ENCODE measurements at regions not wholly inside any gene's neighbourhood (a gene's known extent, or its start where the extent isn't known, plus 50 kb on each side); places are given as distances from the start of the nearest gene placed in this dataset.

DNA sequence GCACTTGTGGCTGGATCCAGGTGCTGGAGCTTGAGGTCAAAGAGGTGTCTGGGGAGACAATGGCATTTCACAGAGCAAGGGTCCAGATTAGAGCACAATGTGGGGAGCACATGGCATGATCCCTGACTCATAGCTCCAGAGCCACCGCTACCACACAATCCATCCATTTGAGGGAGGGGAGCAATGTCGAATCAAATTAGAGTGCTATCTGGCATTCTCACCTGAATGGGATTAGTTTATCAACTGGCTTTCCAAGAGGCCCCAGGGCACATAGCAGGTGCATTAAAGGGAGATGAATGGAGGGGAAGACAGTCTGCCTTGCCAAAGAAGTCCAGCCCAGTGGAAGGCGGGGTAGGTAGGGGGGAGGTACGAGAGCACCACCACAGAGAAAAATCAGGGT lies 194.4 kb upstream of the GPR12 start:
- TF ChIP-seq CTCF (IDR thresholded peaks at IDR 0.05) = no peak
- no peak for TF ChIP-seq POLR2A (IDR thresholded peaks at IDR 0.05)

Data from adrenal gland (tissue), 5 donors.